NCI-H146 (cell line): ENCODE measurements at regions not wholly inside any gene's neighbourhood (a gene's known extent, or its start where the extent isn't known, plus 50 kb on each side); places are given as distances from the start of the nearest gene placed in this dataset.

Experiments used
- DNase-seq: peaks from one replicate; lab custom pipeline; 2025; lab: John Stamatoyannopoulos, UW

DNA sequence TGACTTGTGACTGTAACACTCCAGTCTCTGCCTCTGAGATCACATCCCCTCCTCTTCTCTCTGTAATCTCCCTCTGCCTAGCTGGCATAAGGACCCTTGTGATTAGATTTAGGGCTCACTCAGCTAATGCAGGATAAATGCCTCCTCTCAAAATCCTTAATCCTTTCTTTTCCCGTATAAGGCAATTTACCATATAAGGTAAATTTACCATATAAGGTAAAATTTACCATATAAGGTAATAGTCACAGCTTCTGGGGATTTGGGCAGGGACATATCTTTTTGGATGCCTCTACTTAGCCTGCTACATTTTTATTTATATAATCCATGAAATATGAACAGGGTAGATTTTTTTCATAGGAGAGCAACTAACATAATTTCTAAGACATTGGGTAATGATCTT lies 318.0 kb upstream of the PUM3 start:
- DNase-seq: no peak

GRCh38 chr9:3157011-3157410 lies 313.1 kb upstream of the PUM3 start:
- no peak for DNase-seq

GRCh38 chr9:3151672-3152576 lies 308.0 kb upstream of the PUM3 start:
- DNase-seq: no peak

DNA sequence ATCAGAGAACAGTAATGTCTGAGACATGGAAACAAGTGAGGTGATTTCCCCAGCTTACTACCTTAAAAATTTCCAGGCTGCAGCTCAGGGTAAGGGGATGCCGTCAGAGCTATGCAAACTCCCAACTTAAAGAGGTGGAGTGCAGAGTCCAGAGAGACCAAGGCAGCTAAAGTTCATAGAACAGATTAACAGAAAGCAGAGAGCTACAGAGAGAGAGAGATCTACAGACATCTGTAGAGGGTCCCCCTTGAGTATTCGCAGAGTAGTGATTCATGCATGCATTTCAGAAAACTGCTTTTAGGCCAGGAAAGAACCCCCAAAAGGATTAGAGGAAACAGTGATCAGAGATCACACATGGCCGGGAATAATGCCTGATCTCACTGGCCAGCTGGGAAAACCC lies 306.2 kb upstream of the PUM3 start:
- no peak for DNase-seq

DNA sequence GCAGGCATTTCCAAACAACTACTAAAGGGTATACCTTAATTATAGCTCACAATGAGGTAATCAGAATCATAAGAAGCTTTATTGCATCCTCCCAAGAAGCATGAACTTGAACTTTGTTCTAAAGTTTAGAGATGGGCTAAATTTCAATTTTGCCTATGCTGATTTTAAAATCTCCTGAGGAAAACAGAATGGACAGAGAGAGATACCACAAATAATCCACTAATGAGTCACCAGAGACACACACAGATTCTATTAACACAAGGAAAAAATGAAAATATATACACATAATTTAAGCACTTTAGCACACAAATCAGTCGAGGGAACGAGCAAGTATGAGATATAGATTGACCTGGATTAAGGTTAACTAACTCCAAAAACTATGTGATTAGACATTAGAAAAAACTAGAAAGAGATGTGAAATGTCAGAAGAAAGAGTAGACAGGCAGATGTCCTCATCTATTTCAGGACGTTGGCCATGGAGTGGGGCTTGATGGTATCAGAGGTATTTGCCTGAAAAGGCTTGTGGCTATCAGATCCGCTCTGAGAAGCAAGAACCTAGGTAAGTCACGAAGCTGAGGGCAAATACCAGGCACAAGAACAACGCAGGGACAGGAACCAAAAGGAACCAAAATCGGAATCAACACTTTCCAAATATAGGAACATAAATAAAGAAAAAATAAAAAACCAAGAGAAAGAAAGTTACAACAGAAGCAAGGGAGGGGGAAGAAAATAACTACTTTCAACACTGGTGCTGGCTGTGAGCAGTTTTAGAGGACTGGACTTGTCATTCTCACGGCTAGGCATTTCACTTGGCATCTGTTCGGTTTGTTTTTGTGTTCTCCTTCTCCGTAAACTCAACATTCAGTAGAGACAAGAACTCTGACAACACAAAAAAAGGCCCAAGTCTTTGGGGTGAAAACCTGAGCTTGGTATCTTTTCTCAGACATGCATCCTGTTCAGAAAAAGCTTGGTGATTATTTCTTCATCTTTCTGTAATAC lies 294.6 kb upstream of the PUM3 start:
- no peak for DNase-seq

DNA sequence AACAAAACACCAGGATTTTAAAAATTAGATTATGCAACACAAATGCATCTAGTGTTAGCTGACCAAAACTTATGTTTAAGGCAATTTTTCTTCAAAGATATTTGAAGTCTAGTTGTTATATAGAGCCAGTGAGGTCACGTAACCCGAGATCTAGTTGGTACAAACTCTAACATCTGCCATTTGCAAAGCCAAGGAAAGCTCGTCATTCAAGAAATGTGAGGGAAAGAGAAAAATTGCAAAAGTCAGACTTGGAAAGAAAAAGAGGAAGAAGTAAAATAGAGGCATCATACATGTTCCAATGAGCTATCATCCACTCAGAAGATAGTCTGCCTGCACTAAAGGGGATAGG lies 293.4 kb upstream of the PUM3 start:
- DNase-seq: no peak

GRCh38 chr9:3136686-3137346 lies 292.9 kb upstream of the PUM3 start:
- DNase-seq: no peak

DNA sequence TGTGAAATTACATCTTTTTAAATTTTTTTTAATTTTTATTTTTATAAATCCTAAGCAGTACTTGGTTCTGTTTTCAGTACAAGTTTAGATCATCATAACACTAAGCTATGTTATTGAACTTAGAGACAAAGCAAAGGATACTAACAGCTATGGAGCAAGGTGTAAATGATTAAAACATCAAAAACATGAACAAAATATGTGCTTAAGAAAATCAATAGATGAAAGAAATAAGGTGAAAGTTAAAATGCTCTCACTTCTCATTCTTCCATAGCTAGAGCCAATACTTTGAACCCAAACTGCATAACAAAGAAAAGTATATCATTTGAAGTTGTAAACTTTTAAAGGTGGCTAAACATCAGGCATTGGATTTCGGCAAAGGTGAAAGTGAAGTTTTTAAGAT lies 292.3 kb upstream of the PUM3 start:
- no peak for DNase-seq

DNA sequence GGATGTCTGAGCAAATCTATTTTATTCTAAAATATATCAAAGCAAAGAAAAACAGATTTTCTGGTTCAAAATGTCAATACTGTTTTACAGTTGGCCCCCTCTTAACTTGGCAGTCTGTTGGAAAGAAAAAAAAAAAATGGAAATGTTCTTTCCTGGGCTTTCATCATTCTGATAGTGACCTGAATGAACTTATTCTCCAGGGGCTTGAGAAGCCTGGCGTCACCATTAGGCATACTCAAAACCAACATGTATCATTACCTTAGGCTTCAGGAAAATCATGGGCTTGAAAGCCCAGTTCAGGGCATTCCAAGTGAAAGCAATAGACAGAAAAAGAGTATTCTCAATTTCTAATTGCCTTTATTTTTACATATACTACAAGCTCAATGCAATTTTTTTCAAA lies 283.7 kb upstream of the PUM3 start:
- DNase-seq: no peak

DNA sequence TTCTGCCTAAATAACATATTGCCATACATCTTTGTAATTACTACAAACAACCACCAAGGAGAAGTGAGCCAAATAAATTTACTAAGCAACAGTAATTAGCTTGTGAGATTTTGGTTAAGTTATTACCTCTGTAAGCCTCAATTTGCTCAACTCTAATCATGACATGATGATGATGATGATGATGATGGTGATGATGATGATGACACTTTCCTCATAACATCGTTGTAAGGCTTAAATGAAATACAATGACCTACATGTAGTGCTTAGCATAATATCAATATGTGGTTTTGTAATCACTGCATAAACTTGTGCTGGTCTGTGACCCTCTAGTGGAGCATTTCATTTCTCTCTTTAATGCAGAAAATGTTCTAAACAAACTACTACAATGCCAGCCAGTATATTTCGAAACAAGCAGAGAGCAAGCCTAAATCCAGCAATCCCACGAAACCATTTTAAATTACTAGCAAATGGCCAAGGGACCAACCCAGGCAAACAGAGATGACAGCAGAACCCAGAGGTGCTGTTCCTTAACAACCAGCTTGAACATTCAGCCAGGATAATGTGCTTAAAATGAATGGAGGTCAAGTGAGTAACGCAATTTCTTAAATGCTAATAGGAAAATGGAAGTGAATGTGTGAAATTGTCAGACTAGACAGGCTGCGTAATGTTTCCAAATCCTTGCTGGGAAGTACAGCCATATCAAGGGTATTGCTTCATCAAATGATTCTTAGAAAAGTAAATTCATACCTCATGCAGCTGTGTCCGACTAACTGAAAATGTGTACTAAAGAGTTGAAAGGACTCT lies 281.9 kb upstream of the PUM3 start:
- DNase-seq: no peak

DNA sequence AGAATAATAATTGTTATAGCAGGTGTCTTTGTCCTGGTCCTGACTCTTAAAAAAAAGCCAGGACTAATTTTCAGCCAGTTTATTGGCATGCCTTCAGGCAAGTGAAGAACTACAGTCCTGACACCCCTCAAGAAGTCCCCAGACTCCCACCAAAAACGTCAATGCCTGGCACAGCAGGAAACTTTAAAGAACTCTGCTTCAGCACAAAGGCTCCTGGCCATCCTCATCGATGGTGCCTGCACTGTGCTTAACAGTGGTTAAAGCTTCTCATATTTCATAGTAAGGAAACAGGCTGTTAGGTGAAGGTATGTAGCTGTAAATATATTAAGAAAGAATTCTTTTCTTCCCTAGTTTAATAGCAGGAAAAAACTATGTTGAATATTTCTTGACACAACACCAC lies 280.1 kb upstream of the PUM3 start:
- no peak for DNase-seq

- DNase-seq: no peak
These were observed 274.2 kb upstream of the PUM3 start for GRCh38 chr9:3118081-3118480.

DNA sequence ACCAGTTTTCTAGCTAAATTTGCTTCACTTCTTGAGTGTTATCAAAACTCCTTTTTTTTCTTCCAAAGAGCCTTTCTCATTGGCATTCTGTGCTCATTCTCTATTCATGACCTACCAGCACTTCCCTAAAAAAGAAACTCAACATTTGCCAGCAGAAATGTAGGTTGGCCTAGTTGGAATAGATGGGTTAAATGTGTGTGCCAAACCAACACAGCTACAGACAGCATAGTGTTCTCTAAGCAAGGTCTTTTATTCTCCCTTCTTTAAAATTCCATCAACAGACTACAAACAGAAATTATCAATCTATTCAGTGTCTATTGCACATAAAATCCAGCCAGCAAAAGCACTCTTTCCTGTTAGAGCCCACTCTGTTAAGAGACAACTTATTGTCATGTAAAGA lies 255.8 kb upstream of the PUM3 start:
- DNase-seq: no peak

DNA sequence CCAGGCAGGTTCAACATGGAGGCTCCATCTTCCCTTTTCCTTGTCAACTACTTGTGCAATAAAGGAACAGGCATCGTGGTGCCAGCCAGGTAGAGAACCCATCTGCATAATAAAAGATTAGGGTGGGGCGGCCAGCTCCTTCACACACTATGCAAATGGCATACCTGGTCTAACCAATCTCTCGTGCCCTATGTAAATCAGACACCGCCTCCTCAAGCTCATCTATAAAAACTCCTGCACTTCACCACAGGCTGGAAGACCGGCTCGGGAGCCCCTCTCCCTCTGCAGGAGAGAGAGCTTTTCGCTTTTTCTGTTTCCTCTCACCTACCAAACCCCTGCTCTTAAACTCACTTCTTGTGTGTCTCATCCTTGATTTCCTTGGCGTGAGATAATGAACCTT lies 244.3 kb upstream of the PUM3 start:
- peak; percentile 8 for DNase-seq

- no peak for DNase-seq
These were observed 243.8 kb upstream of the PUM3 start for GRCh38 chr9:3087697-3088096.

- no peak for DNase-seq
These were observed 237.1 kb upstream of the PUM3 start for GRCh38 chr9:3080951-3081350.

DNA sequence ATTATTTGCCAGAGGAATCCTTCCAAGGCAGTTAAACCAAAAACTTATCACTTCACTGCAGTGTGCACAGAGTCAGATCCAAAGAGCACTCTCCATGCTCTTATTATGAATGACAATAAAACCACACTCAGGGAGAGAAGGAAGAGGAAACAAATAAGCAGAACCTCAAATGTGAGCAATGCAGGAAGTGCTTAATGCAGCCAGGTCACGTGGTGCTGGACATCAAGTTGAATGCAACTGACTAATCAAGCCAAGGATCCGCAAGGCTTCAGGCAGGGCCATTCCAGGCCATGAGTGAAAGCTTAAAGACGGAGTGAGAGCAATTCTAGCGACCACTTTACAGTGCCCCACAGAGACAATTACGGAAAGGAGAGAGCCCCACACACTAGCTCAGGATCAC lies 230.4 kb upstream of the PUM3 start:
- no peak for DNase-seq

DNA sequence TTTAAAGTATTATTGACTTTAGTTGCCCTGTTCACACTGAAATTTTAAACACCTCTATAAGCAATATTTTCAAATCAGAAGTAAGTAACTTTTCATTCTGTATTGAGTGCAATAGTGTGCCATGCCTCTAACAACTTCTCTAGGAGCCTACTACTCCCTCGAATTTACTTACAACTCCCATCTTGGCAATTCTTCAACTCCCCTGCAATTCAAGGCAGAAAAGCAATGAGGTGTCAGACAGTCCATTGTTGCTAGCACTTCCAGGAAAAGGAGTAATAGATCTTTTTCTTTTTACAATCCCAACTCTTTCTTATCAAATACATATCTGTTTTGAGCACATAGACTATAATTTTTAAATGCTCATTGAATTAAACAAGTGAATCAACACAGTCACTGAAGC lies 222.7 kb upstream of the PUM3 start:
- DNase-seq: no peak

GRCh38 chr9:3059781-3060468 lies 216.0 kb upstream of the PUM3 start:
- DNase-seq: no peak

DNA sequence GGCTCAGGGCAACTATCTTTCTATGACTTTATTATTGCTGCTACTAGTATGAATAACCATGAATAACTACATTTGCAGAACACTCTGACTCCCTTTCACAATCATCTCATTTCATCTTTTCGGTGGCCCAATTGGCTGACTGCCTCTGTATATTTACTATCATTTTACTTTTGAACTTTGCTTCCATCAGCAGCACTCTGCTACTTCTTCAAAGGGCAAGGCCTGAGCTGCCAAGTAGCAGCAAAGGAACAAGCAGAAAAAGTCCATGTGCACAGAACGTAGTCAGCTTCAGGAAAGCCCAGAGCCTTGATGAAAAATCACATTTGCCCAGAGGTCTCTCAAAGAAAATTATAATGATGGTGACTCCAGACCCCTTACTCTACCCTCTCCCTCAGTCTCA lies 214.5 kb upstream of the PUM3 start:
- DNase-seq: no peak

GRCh38 chr9:3054017-3054586 lies 210.2 kb upstream of the PUM3 start:
- no peak for DNase-seq
